Occipital lobe (tissue), 1 donor: ENCODE measurements at regions not wholly inside any gene's neighbourhood (a gene's known extent, or its start where the extent isn't known, plus 50 kb on each side); places are given as distances from the start of the nearest gene placed in this dataset.

Experiments used
- DNase-seq: peaks from one replicate; lab custom pipeline; 2025; lab: John Stamatoyannopoulos, UW

GRCh38 chr9:78786794-78787193, 489.9 kb downstream of the PSAT1 start:
- no peak for DNase-seq

DNA sequence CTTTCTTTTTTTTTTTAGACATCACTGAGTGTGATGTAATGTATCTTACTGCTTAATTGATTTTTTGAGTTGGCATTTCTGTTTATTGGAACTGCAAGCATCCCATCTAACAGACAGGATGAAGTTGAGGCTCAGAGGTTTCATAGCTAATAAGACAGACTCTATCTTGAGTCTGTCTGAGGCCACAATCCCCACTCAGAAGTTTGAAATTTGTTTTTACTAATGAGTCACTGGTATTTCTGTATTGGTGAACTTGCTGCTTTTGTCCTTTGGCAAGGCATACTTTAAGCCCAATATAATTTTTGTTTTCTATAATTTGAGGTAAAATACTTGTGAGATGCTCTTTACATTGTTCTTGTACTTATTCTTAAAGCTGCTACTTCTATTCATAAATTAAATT, 491.2 kb downstream of the PSAT1 start:
- no peak for DNase-seq

DNA sequence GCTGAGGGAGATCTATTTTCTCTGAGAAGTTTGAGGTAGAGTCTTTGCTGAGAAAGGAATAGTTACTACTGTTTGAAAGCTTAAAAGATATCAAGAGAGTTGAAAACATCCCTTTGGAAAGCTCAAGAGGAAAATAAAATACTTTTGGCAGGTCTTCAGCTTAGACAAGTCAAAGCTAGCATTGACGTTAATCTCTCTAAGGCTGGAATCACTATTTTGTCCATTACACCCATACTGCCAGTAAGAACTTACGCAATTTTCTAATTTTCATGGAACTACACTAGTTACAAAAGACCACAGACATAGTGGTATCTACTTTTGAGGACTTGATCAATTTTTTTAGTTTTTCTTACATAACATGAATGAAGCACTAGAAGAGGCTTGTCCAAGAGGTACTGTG, 494.9 kb downstream of the PSAT1 start:
- no peak for DNase-seq

DNA sequence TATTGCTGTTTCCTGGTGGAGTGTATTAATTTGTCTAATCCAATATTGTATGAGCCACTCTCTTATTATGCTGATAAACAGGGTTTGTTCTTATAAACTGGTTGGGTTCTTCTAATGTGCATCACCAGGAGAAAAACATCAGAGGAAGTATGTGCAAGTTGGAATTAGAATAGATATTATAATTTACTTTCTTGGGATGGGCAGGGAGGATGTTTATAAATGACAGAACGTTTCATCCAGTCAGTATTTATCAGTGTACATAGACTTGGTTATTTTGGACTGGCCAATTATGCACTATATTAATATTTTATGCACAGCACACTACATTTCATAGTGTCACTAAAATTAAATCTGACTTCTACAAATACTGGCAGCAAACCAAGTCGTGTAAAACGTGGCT, 495.8 kb downstream of the PSAT1 start:
- no peak for DNase-seq

DNA sequence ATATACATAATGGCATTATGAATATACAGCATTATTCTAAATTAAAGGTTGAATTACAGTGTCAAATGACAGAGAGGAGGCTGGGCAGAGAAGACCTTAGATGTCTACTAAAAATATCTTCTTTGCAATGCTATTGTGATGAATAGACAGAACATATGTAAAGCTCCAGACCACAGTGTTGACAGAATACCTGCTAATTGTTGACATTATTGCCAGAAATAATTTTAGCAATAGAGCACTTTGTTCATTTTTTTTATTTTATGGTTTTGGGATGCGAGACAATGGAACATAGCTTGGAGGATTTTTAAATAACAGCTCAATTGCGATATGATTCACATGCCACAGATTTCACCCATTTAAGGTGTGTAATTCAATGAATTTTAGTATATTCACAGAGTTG, 508.8 kb downstream of the PSAT1 start:
- DNase-seq: no peak

GRCh38 chr9:78806492-78807160, 509.7 kb downstream of the PSAT1 start:
- no peak for DNase-seq

DNA sequence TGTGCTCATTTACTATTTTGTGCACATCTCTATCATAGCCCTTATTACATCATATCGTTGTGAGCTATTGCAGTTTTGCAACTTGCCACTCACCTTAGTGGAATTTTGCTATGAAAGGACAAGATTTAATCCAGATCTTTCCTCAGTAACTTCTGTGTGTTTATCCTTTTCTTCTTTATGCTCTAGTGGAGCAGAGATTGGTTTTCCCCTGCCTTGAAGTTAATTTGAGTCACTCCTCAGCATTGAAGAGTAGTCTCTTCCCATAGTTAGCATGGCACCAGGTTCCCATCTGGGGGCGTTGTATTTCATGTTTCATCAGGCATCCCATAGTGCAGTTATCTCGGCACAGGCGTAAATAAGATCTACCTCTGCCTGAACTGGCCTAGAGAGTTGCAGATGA, 510.4 kb downstream of the PSAT1 start:
- no peak for DNase-seq

GRCh38 chr9:78808048-78808447, 511.1 kb downstream of the PSAT1 start:
- DNase-seq: no peak

- no peak for DNase-seq
These were observed 514.8 kb downstream of the PSAT1 start for GRCh38 chr9:78811622-78812276.

DNA sequence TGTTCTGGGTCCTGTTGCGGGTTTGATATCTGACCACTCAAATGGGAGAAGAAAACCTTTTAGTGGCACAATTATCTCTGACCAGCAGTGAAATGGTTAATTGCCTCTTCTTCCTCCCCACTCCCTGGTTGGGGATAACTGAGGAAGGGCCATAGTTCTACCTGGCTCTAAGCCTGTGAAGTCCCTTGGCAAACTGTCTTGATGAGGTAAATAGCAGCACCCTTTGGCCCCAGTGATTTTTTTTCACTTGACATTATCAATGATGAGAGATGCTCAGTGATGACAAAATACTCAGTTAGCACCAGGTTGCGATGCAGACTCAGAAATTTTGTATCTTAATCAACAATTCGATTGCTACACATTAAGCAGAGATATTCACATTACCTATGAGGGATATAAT, 515.7 kb downstream of the PSAT1 start:
- DNase-seq: no peak

DNA sequence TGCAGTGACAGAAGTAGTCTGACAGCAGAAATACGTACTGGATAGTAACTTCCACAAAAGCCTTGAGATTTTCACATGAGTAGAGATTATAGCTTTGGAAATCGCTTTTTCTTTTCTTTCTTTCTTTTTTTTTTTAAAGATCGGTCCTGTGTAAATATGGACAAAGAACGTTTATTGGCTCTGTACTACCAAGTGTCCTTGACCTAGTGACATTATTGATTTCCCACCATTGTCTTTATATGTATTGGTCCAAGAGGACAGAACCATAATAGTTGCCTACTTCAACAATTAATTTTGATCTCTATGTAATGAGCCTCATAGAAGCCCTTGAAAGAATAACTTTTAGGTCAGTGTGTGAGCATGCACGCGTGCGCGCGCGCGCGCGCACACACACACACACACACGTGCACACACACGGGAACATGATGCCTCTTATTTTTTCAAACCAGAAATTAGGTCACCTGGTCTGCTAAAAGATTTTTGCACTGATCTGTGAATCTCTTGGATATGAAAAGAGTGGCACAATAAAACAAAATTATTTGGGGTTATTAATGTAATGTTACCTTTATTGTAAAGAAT, 516.8 kb downstream of the PSAT1 start:
- DNase-seq: no peak

DNA sequence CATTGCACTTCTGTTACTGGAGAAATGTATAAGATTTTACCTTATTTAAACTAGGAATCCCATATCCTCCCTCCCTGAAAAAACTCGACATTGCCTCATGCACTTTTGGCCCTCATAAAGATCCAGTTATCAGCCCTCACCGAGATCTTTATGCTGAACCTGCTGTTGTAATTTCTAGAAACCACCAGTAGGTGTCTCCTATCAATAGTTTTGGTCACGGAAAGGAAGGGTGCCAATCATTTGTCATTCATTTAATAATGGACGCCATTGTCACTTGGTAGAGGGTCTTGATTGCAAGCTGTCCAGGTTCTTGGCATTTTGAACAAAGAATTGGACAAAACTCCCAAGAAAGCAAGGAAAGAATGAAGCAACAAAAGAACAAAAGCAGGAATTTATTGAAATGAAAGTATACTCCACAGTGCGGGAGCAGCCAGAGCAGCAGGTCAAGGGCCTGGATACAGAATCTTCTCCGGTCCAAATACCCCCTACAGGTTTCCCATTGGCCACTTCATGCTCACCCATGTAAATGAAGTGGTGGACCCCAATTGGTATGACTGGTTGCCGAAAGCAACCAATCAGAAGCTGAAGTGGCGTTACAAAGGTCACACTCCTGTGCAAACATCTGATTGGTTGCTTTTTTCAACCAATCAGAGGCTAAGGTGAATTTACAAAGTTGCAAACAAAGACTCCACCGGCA, 524.3 kb downstream of the PSAT1 start:
- no peak for DNase-seq

GRCh38 chr9:78826527-78826926, 529.6 kb downstream of the PSAT1 start:
- no peak for DNase-seq

GRCh38 chr9:78828521-78828920, 531.6 kb downstream of the PSAT1 start:
- no peak for DNase-seq

DNA sequence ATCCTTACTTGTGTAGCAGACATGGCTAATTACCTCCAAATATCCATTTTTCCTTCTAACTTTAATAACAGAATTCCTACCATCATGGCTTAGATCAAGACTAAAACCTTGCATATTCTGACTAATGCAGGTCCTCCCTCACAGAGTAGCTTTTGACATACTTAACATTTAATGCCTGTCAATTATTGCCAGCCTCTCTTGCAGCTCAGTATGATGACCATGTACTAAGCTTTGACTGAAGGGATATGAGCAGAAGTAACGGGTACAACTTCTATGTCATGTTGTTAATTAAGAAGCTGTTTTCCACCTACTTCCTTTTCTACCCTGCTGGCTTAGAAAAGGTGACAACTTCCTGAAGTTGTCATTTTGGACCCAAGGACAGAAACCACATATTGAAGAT, 533.4 kb downstream of the PSAT1 start:
- DNase-seq: no peak

DNA sequence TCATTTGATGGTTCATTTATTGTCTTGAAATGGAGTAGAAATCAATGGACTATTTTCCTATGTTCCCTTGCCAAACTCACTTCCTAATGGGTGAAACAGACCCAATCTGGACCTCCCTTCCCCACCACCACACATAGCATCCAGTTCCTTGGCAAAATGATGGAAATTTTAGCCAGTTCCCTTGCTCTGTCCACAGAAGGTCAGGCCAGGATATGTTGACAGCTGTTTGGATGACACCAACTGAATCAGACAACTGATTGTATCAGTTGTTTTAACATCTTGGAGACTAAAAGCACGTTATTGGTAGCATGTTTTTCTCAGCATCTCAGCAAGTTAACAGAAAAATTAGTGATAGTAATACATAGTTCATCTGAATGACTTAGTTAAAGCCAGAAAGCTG, 534.8 kb downstream of the PSAT1 start:
- no peak for DNase-seq

- DNase-seq: no peak
These were observed 539.1 kb downstream of the PSAT1 start for GRCh38 chr9:78835928-78836450.

GRCh38 chr9:78839252-78839651, 542.3 kb downstream of the PSAT1 start:
- no peak for DNase-seq

GRCh38 chr9:78848061-78848460, 551.1 kb downstream of the PSAT1 start:
- no peak for DNase-seq

- DNase-seq: no peak
These were observed 559.2 kb downstream of the PSAT1 start for GRCh38 chr9:78856144-78856543.

- DNase-seq: no peak
These were observed 559.9 kb downstream of the PSAT1 start for GRCh38 chr9:78856781-78857180.
